NCI-H2227 (cell line): ENCODE measurements at regions not wholly inside any gene's neighbourhood (a gene's known extent, or its start where the extent isn't known, plus 50 kb on each side); places are given as distances from the start of the nearest gene placed in this dataset.
A peak's percentile ranks its signal among the peaks of the same experiment; 100 is the strongest.

Source experiments
- DNase-seq: peaks from one replicate; lab custom pipeline; 2025; ENCODE audit not compliant: unreplicated experiment; lab: John Stamatoyannopoulos, UW

- DNase-seq: no peak
Observed at GRCh38 chr2:120986898-120987650, 251.4 kb downstream of the GLI2 start.

DNA sequence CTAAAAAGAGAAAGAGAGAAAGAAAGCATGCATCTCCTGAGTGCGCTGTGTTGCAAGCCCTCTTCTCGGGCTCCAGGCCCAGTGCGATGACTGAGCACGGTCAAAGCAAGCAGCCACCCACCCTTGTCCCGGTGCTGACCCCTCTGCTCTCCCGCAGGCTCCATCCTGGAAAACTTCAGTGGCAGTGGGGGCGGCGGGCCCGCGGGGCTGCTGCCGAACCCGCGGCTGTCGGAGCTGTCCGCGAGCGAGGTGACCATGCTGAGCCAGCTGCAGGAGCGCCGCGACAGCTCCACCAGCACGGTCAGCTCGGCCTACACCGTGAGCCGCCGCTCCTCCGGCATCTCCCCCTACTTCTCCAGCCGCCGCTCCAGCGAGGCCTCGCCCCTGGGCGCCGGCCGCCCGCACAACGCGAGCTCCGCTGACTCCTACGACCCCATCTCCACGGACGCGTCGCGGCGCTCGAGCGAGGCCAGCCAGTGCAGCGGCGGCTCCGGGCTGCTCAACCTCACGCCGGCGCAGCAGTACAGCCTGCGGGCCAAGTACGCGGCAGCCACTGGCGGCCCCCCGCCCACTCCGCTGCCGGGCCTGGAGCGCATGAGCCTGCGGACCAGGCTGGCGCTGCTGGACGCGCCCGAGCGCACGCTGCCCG, 252.5 kb downstream of the GLI2 start:
- no peak for DNase-seq

GRCh38 chr2:120988700-120989511, 253.2 kb downstream of the GLI2 start:
- DNase-seq: no peak

DNA sequence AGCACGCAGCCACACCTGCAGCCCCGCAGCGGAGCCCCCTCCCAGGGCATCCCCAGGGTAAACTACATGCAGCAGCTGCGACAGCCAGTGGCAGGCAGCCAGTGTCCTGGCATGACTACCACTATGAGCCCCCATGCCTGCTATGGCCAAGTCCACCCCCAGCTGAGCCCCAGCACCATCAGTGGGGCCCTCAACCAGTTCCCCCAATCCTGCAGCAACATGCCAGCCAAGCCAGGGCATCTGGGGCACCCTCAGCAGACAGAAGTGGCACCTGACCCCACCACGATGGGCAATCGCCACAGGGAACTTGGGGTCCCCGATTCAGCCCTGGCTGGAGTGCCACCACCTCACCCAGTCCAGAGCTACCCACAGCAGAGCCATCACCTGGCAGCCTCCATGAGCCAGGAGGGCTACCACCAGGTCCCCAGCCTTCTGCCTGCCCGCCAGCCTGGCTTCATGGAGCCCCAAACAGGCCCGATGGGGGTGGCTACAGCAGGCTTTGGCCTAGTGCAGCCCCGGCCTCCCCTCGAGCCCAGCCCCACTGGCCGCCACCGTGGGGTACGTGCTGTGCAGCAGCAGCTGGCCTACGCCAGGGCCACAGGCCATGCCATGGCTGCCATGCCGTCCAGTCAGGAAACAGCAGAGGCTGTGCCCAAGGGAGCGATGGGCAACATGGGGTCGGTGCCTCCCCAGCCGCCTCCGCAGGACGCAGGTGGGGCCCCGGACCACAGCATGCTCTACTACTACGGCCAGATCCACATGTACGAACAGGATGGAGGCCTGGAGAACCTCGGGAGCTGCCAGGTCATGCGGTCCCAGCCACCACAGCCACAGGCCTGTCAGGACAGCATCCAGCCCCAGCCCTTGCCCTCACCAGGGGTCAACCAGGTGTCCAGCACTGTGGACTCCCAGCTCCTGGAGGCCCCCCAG, 254.1 kb downstream of the GLI2 start:
- DNase-seq: no peak

DNA sequence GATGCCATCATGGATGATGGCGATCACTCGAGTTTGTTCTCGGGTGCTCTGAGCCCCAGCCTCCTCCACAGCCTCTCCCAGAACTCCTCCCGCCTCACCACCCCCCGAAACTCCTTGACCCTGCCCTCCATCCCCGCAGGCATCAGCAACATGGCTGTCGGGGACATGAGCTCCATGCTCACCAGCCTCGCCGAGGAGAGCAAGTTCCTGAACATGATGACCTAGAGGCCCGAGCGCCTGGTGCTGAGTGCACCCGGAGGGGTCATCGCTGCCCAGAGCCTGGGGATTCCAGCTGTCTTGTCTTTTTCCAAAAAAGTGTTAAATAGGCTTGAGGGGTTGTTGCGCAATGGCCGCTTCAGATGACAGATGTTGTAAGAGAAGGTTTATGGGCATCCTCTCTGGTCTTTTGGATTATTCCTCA, 254.8 kb downstream of the GLI2 start:
- no peak for DNase-seq

DNA sequence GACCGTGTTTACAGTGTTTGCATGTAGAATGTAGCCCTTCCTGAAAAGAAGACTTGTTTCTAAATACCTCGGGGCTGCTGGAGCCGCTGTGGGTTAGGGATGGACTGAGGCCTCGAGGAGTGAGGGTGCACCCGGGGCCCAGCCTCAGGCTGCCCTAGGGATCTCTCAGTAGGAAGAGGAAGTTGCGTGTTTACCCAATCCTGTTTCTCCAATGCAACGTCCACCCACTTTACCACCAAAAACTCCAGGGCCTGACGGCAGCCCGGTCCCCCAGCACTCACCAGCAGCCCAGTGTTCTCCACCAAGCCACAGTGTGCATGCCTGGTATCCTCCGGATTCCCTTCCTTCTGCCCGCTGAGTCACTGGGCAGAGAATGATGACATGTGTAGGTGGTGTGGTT, 255.8 kb downstream of the GLI2 start:
- DNase-seq: no peak

DNA sequence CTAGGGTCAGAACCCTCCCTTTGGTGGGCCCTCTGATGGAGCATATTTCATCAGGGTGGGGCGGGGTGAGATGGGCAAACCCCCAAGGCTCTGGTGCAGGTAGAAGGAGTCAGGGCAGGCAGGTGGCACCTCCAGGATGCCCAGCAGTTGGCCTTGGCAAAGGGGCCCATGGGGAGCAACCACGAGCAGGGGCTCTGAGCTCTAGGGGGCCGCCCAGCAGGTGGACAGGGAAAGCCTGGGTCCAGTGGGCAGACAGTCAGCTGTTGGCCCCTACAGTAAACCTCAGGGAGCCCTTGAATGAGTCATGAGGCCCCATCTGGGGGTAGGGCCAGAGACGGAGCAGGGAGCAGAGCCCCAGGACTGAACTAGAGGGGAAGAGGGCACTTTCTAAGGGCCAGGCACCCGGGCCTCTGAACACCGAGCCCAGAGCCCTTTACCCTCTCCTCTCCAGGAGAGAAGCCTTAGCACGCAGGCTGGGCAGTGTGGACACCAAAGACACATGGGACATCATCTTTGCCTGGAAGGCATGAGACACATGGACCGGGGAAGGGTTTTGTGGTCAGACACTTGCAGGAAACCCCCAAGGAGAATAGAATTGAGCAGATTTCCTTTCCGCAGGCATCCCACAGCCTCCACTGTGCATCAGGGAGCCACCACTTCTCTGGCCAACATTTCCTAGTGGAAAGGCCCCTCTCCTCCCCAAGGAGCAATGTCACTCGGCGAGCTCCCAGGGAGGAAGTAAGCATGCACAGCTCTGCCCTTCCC, 257.3 kb downstream of the GLI2 start:
- DNase-seq: no peak

DNA sequence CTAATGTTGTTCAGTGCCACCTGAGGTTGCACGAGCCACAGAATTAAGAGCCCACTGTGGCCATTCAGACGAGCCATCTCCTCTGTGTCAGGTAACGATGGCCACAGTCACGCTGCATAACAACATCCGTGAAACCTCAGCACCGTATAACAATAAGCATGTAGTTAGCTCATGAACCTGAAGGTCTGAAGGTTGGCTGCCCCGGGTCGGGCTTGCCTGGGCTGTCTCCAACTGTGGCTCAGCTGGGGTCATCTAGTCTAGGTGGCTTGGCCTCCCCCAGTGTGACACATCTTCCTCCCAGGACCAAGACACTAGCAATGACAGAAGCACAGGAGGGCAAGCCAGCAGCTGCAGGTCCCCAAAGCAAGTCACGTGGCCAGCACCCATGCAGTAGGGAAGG, 258.0 kb downstream of the GLI2 start:
- no peak for DNase-seq

DNA sequence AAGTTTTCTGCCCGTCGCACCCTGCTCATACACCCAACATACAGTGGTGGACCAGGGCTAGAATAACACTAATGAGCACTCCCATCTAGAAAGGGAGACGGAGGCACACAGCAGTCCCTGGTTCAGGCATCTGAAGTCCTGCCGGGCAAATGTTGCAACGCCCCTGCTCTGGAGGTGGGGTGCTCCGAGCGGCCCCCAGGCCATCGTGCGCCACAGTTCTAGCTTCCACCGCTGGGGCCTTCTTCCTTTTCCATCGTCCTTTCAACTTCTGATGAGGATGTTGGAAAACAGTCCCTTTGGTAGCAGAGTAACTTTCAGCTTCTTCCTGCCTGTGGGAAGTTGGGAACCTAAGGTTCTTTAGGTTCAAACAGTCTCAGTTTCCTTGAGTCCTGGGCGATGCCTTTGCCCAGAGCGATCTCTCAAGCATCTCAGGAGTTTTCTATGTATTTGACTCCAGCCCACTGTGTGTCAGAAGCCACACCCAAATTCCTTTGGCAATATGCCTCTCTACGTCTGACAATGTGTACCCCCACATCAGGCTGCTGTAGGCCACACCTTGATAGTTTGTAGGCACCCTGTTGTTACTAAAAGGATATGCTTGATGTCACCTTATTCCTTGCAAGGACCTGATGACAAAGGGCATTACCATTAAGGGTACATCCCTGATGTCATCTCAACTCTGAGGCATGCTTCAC, 258.8 kb downstream of the GLI2 start:
- no peak for DNase-seq

DNA sequence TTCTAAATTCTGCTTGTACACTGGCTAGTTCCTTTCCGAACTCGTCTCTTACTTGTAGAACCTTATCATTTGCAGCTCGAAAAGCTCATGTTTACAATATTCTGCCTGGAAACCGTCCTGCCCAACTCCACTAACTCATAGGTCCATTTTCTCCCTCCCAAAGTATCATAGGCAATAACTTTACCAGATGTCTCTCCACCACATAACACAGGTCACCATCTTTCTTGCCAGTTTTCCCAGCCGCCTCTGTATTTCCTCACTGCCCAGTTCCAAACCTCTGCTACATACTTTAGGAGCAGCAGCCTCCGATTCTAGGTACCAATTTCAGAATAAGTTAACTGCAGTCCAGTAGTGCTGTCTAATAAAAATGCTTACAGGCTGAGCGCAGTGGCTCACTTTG, 259.5 kb downstream of the GLI2 start:
- DNase-seq: no peak

- DNase-seq: no peak
Observed at GRCh38 chr2:120995656-120996190, 260.1 kb downstream of the GLI2 start.

DNA sequence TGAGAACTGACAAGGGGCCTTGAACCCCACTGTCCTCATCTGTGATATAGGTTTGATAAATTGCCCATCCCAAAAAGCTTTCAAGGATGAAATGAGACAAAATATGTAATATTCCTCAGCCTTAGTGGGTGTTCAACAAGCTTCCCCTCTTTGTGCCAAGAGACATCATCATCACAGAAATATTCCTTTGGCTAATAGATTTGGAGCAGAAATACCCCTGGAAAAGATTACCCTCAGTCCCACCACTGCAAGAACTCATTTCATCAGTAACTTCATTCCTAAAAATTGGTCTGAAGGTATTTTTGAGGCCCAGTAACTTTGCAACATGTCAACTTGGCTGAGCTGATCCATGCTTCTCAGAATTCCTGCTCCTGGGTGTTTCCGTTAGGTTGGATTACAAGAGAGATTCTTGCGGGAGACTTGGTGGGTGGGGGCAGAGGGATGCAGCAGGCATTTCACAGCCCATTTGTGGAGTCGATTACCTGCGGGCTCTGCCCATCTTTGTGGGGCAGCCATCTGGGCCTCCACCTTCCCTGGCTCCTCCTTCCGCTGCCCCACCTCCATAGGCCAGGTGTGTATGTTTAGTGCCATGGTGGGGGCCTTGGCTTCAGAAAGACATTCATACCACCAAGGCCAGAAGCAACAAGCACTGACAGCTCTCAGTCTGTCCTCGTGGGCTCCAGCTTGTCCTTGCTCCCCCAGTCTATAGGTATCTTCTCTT, 263.9 kb downstream of the GLI2 start:
- DNase-seq: no peak

- no peak for DNase-seq
Observed at GRCh38 chr2:121000804-121001203, 265.1 kb downstream of the GLI2 start.

- DNase-seq: no peak
Observed at GRCh38 chr2:121001641-121002040, 266.0 kb downstream of the GLI2 start.

DNA sequence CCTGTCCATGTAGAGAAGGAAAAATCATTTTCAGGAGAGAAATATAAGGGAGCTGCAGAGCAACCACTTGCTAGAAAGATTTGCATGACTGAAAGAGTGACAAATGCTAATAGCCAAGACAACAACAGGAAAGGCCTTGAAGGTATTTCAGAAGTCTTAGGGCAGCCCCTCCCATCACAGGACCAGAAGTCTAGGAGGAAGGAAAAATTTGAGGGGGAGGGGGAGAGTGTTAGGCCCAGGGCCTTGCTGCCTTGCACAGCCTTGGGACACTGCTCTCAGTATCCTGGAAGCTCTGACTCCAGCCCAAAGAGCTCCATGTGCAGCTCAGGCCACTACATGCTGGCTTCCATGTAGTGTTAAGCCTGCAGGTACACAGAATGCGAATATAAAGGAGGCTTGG, 266.9 kb downstream of the GLI2 start:
- DNase-seq: no peak

DNA sequence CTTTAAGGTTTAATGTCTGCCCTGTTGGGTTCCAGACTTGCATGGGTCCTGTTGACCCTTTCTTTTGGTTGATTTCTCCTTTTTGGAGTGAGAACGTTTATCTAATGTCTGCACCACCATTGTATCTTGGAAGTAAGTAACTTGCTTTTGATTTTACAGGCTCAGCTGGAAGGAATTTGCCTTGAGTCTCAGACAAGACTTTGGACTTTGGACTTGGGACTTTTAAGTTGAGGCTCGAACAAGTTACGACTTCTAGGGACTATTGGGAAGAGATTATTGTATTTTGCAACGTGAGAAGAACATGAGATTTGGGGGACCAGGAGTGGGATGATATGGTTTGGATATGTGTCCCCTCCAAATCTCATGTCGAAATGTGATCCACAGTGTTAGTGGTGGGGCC, 267.7 kb downstream of the GLI2 start:
- DNase-seq: no peak

DNA sequence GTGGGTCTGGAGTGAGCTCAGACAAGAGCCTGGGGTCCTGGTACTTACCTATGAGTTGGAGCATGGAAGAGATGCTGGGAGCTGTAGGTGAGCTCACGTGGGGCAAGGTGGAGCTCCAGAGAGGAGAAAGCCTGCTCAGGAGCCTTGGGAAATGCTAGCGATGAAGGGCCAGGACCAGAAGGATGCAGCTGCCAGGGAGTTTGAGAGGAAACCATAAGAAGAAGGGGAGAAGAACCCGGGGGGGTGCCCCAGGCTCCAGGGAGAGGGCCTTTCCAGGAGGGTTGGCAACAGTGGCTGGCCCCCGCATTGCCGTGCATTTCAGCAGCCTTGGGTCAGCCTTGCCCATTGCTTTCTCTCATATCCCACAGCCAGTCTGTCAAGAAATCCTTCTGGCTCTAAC, 268.7 kb downstream of the GLI2 start:
- DNase-seq: no peak

- DNase-seq: no peak
Observed at GRCh38 chr2:121004950-121005349, 269.3 kb downstream of the GLI2 start.

DNA sequence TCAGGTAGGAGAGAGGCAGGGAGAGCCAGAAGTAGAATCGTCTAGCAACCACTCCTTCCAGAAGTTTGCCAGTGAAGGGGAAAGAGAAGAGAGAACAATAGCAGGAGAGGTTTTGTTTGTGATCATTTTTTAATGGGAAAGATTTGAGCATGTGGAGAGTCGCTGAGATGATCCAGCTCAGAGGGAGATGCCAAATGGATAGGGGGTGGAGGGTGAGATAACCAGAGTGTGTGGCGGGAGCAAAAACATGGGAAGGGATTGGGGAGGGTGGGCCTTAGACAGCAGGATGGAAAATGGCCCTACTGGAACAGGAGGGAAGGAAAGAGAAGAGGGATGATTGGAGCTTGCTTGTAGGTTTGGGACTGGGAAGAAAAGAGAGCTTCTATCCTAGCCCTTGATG, 269.8 kb downstream of the GLI2 start:
- DNase-seq: peak; percentile 38
